ENCODE measurements at regions not wholly inside any gene's neighbourhood (a gene's known extent, or its start where the extent isn't known, plus 50 kb on each side); places are given as distances from the start of the nearest gene placed in this dataset.

DNA sequence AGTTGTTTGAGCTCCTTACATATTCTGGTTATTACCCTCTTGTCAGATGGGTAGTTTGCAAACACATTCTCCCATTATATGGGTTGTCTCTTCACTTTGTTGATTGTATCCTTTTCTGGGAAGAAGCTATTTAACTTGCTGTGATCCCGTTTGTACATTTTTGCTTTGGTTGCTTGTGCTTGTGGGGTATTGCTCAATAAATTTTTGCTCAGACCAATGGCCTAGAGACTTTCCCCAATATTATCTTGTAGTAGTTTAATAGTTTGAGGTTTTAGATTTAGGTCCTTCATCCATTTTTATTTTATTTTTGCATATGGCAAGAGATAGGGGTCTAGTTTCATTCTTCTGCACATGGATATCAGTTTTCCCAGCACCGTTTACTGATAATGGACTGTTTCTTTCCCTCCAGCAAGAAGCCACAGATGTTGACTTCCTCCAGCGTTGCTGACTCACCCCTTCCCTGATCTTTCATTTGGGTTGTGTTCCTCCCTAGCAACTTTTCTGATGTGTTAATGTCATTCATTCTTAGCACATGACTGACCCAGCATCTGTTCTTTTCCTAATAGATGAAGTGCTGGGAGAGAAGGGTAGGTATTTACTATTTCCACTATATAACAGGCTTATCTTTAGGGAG is 166.7 kb upstream of the SGO1 start:
- TF ChIP-seq POLR2A (IDR thresholded peaks at IDR 0.05) (no peak), CTCF (IDR thresholded peaks at IDR 0.05) (no peak)
